KMS-11 (cell line): ENCODE measurements at regions not wholly inside any gene's neighbourhood (a gene's known extent, or its start where the extent isn't known, plus 50 kb on each side); places are given as distances from the start of the nearest gene placed in this dataset.
"Not testable (repeated sequence)": the region's sequence is repeated elsewhere in the genome, so short reads cannot be mapped to it uniquely, and the experiment has no call there.

Experiments
- H2AFZ ChIP-seq: fragments of 200-600 bp; sonication (generic); 2 replicates; pipeline ENCODE4 v1.6.1; 2016; ENCODE audit warnings: antibody characterized with exemption, mixed run types, low read depth
- H3K27ac ChIP-seq: fragments of 200-600 bp; sonication (generic); 2 replicates; pipeline ENCODE4 v1.6.1; 2016; ENCODE audit warnings: mild to moderate bottlenecking, mixed run types
- H3K27me3 ChIP-seq: fragments of 200-600 bp; sonication (generic); 2 replicates; pipeline ENCODE4 v1.6.1; 2017; ENCODE audit warnings: mild to moderate bottlenecking, low read depth, mixed run types, moderate library complexity; ENCODE audit not compliant: insufficient read depth
- H3K36me3 ChIP-seq: fragments of 200-600 bp; sonication (generic); 2 replicates; pipeline ENCODE4 v1.6.1; 2017; ENCODE audit warnings: mild to moderate bottlenecking, mixed run types; ENCODE audit not compliant: insufficient read depth
- H3K4me1 ChIP-seq: fragments of 200-600 bp; sonication (generic); 2 replicates; pipeline ENCODE4 v1.6.1; 2016; ENCODE audit warnings: mild to moderate bottlenecking, low read depth, mixed run types; ENCODE audit not compliant: poor library complexity, severe bottlenecking
- H3K4me2 ChIP-seq: fragments of 200-600 bp; sonication (generic); 2 replicates; pipeline ENCODE4 v1.7.0; 2016; ENCODE audit warnings: mild to moderate bottlenecking, mixed run types
- H3K4me3 ChIP-seq: fragments of 200-600 bp; sonication (generic); IDR thresholded peaks from 2 replicates; pipeline ENCODE4 v1.6.1; 2017; ENCODE audit warnings: low read depth, low read length, mixed read lengths; ENCODE audit not compliant: insufficient read depth
- H3K79me2 ChIP-seq: fragments of 200-600 bp; sonication (generic); 2 replicates; pipeline ENCODE4 v1.6.1; 2016; ENCODE audit warnings: low read depth, mixed run types; ENCODE audit not compliant: insufficient read depth
- H3K9ac ChIP-seq: fragments of 200-600 bp; sonication (generic); 2 replicates; pipeline ENCODE4 v1.6.1; 2016; ENCODE audit warnings: mild to moderate bottlenecking, mixed run types
- H4K20me1 ChIP-seq: fragments of 200-600 bp; sonication (generic); 2 replicates; pipeline ENCODE4 v1.6.1; 2016; ENCODE audit warnings: mild to moderate bottlenecking, mixed run types; ENCODE audit not compliant: insufficient read depth
- CTCF ChIP-seq: fragments of 200-600 bp; sonication (generic); conservative IDR thresholded peaks from 2 replicates; pipeline ENCODE4 v1.6.1; 2017; ENCODE audit warnings: low read depth, mild to moderate bottlenecking, antibody characterized with exemption, low read length, moderate library complexity, mixed read lengths

GRCh38 chr9:87020169-87020950 is 73.1 kb upstream of the GAS1 start:
- Histone ChIP-seq H3K36me3 (no peaks in the 10 kb centered on the region), H4K20me1 (no peaks in the 10 kb centered on the region), H3K9ac (no peak overlapping the region), H3K79me2 (no peaks in the 10 kb centered on the region), H3K4me3 (no peak overlapping the region), H3K27ac (no peak overlapping the region), H3K27me3 (no peaks in the 10 kb centered on the region), H3K4me1 (no peaks in the 10 kb centered on the region), H2AFZ (no peak overlapping the region), H3K4me2 (no peak overlapping the region)
- no peak for TF ChIP-seq CTCF

- Histone ChIP-seq H3K79me2 (no peaks in the 10 kb centered on the region), H3K4me3 (no peak overlapping the region), H3K27me3 (no peaks in the 10 kb centered on the region), H3K4me2 (no peak overlapping the region), H3K27ac (no peak overlapping the region), H2AFZ (no peak overlapping the region), H4K20me1 (no peaks in the 10 kb centered on the region), H3K36me3 (no peaks in the 10 kb centered on the region), H3K4me1 (no peaks in the 10 kb centered on the region), H3K9ac (no peak overlapping the region)
- no peak for TF ChIP-seq CTCF
These were observed 74.9 kb upstream of the GAS1 start for GRCh38 chr9:87022178-87022577.

- no peaks in the 10 kb centered on the region for H3K36me3 ChIP-seq
- no peak overlapping the region for H2AFZ ChIP-seq
- H3K79me2 ChIP-seq: no peaks in the 10 kb centered on the region
- no peak overlapping the region for H3K27ac ChIP-seq
- H3K9ac ChIP-seq: no peak overlapping the region
- TF ChIP-seq CTCF: no peak
- no peaks in the 10 kb centered on the region for H3K4me1 ChIP-seq
- H3K27me3 ChIP-seq: no peaks in the 10 kb centered on the region
- no peak overlapping the region for H3K4me2 ChIP-seq
- H4K20me1 ChIP-seq: no peaks in the 10 kb centered on the region
- H3K4me3 ChIP-seq: no peak overlapping the region
These were observed 78.9 kb upstream of the GAS1 start for GRCh38 chr9:87026204-87026603.

- not testable (repeated sequence) for H3K4me2 ChIP-seq, H3K27me3 ChIP-seq, H3K27ac ChIP-seq, H3K4me1 ChIP-seq, H4K20me1 ChIP-seq, H2AFZ ChIP-seq, H3K4me3 ChIP-seq, H3K36me3 ChIP-seq, H3K9ac ChIP-seq, H3K79me2 ChIP-seq
These were observed 81.5 kb upstream of the GAS1 start for GRCh38 chr9:87028836-87029235.

- no peak for TF ChIP-seq CTCF
- Histone ChIP-seq H3K79me2 (no peaks in the 10 kb centered on the region), H3K36me3 (no peaks in the 10 kb centered on the region), H3K4me3 (no peak overlapping the region), H3K27me3 (no peaks in the 10 kb centered on the region), H3K4me2 (no peak overlapping the region), H4K20me1 (no peaks in the 10 kb centered on the region), H3K27ac (no peak overlapping the region), H3K4me1 (no peaks in the 10 kb centered on the region), H2AFZ (no peak overlapping the region), H3K9ac (no peak overlapping the region)
These were observed 82.6 kb upstream of the GAS1 start for GRCh38 chr9:87029905-87030304.
